ENCODE measurements at regions not wholly inside any gene's neighbourhood (a gene's known extent, or its start where the extent isn't known, plus 50 kb on each side); places are given as distances from the start of the nearest gene placed in this dataset.

- TF ChIP-seq POLR2A (IDR thresholded peaks at IDR 0.05) (no peak), EP300 (IDR thresholded peaks at IDR 0.05) (no peak), POLR2AphosphoS5 (IDR thresholded peaks at IDR 0.05) (no peak)
- TF ChIP-seq, protein P1, sequence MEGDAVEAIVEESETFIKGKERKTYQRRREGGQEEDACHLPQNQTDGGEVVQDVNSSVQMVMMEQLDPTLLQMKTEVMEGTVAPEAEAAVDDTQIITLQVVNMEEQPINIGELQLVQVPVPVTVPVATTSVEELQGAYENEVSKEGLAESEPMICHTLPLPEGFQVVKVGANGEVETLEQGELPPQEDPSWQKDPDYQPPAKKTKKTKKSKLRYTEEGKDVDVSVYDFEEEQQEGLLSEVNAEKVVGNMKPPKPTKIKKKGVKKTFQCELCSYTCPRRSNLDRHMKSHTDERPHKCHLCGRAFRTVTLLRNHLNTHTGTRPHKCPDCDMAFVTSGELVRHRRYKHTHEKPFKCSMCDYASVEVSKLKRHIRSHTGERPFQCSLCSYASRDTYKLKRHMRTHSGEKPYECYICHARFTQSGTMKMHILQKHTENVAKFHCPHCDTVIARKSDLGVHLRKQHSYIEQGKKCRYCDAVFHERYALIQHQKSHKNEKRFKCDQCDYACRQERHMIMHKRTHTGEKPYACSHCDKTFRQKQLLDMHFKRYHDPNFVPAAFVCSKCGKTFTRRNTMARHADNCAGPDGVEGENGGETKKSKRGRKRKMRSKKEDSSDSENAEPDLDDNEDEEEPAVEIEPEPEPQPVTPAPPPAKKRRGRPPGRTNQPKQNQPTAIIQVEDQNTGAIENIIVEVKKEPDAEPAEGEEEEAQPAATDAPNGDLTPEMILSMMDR (IDR thresholded peaks at IDR 0.05), result no peak
These were observed 323.5 kb downstream of the DAD1 start for GRCh38 chr14:22265319-22266141.
